CD4-positive, CD25-positive, alpha-beta regulatory T cell (primary cell): ENCODE measurements at regions not wholly inside any gene's neighbourhood (a gene's known extent, or its start where the extent isn't known, plus 50 kb on each side); places are given as distances from the start of the nearest gene placed in this dataset.
A peak's percentile ranks its signal among the peaks of the same experiment; 100 is the strongest.

ENCODE experiments used
- ATAC-seq, 2 donors: fragments of 150-1000 bp; cut with Tn5 transposase; one replicate each; pipeline ENCODE4 v1.10.0; 2021; ENCODE audit warnings: low read depth in 2 of 2, moderate number of reproducible peaks in 2 of 2, moderate library complexity in 1 of 2
- DNase-seq, 3 donors: peaks; one replicate each; pipeline versions ENCODE4 v3.0.0 to v3.0.0-alpha.2; 2012 to 2022; ENCODE audit warnings: mixed read lengths in 1 of 3
- H3K27ac ChIP-seq: one replicate; pipeline ENCODE4 v1.7.0; 2013; ENCODE audit warnings: mild to moderate bottlenecking, low read length; ENCODE audit not compliant: insufficient read depth, poor library complexity, severe bottlenecking
- H3K27me3 ChIP-seq: one replicate; pipeline ENCODE4 v1.7.0; 2013; ENCODE audit warnings: low read length; ENCODE audit not compliant: control insufficient read depth, insufficient read depth
- H3K36me3 ChIP-seq: one replicate; pipeline ENCODE4 v1.7.0; 2013; ENCODE audit warnings: mild to moderate bottlenecking, low read length, moderate library complexity; ENCODE audit not compliant: control insufficient read depth, insufficient read depth
- H3K4me1 ChIP-seq: 2 replicates; pipeline ENCODE4 v1.7.0; 2013; ENCODE audit warnings: mild to moderate bottlenecking, low read length; ENCODE audit not compliant: insufficient read depth, control insufficient read depth, poor library complexity, severe bottlenecking
- H3K4me3 ChIP-seq: one replicate; pipeline ENCODE4 v1.7.0; 2013; ENCODE audit warnings: low read depth, mild to moderate bottlenecking, low read length, moderate library complexity
- H3K9me3 ChIP-seq, 2 experiments: 1 replicate in 1 of 2; 2 replicates in 1 of 2; pipeline ENCODE4 v1.7.0; 2013; ENCODE audit warnings: low read length in 2 of 2, mild to moderate bottlenecking in 1 of 2, moderate library complexity in 1 of 2; ENCODE audit not compliant: control insufficient read depth in 2 of 2
- H3K27ac Mint-ChIP-seq, 3 donors: one replicate each; pipeline ENCODE4 v1.8.0; 2020 to 2022; ENCODE audit warnings: mild to moderate bottlenecking in 3 of 3, mixed read lengths in 3 of 3, moderate library complexity in 2 of 3
- H3K27me3 Mint-ChIP-seq: one replicate; pipeline ENCODE4 v1.8.0; 2022; ENCODE audit warnings: mild to moderate bottlenecking, mixed read lengths
- H3K36me3 Mint-ChIP-seq: one replicate; pipeline ENCODE4 v1.8.0; 2020; ENCODE audit warnings: mixed read lengths
- H3K4me1 Mint-ChIP-seq, 4 donors: one replicate each; pipeline ENCODE4 v1.8.0; 2020 to 2022; ENCODE audit warnings: mixed read lengths in 4 of 4, mild to moderate bottlenecking in 1 of 4
- H3K4me3 Mint-ChIP-seq, 4 donors: one replicate each; pipeline ENCODE4 v1.8.0; 2020 to 2022; ENCODE audit warnings: mild to moderate bottlenecking in 4 of 4, mixed read lengths in 4 of 4, moderate library complexity in 3 of 4
- H3K9me3 Mint-ChIP-seq, 7 donors: one replicate each; pipeline ENCODE4 v1.8.0; 2020 to 2022; ENCODE audit warnings: mixed read lengths in 7 of 7, mild to moderate bottlenecking in 3 of 7, moderate library complexity in 2 of 7

GRCh38 chr9:99335280-99335679 lies 113.2 kb downstream of the SEC61B start:
- H3K36me3 Mint-ChIP-seq, result no peaks in the 10 kb centered on the region
- no peaks in the 10 kb centered on the region for H3K4me1 ChIP-seq
- no peak overlapping the region for H3K4me3 Mint-ChIP-seq
- H3K27ac ChIP-seq, result no peak overlapping the region
- ATAC-seq (no peak), DNase-seq (peak in 1 of 3 donors; percentile 16)
- H3K9me3 ChIP-seq, result no peaks in the 10 kb centered on the region
- H3K9me3 Mint-ChIP-seq, result peaks cover 0 to 2% (median 0%) of the 10 kb centered on the region in 7 donors
- no peak overlapping the region for H3K27ac Mint-ChIP-seq
- H3K27me3 ChIP-seq, result peaks cover 3% of the 10 kb centered on the region
- peaks cover 11% of the 10 kb centered on the region for H3K27me3 Mint-ChIP-seq
- H3K4me3 ChIP-seq, result no peak overlapping the region
- peaks cover 0 to 8% (median 4%) of the 10 kb centered on the region in 4 donors for H3K4me1 Mint-ChIP-seq
- H3K36me3 ChIP-seq, result no peaks in the 10 kb centered on the region

GRCh38 chr9:99336005-99336404 lies 113.9 kb downstream of the SEC61B start:
- peaks cover 0 to 8% (median 4%) of the 10 kb centered on the region in 4 donors for H3K4me1 Mint-ChIP-seq
- H3K36me3 ChIP-seq, result no peaks in the 10 kb centered on the region
- H3K27ac Mint-ChIP-seq, result no peak overlapping the region
- no peak overlapping the region for H3K4me3 ChIP-seq
- H3K9me3 ChIP-seq, result no peaks in the 10 kb centered on the region
- no peaks in the 10 kb centered on the region for H3K36me3 Mint-ChIP-seq
- H3K4me1 ChIP-seq, result no peaks in the 10 kb centered on the region
- no peak overlapping the region for H3K27ac ChIP-seq
- H3K4me3 Mint-ChIP-seq, result no peak overlapping the region
- H3K9me3 Mint-ChIP-seq, result peaks cover 0 to 2% (median 0%) of the 10 kb centered on the region in 7 donors
- peaks cover 3% of the 10 kb centered on the region for H3K27me3 ChIP-seq
- H3K27me3 Mint-ChIP-seq, result peaks cover 12% of the 10 kb centered on the region
- DNase-seq (no peak), ATAC-seq (no peak)

- H3K4me1 Mint-ChIP-seq, result peaks cover 0 to 8% (median 4%) of the 10 kb centered on the region in 4 donors
- H3K36me3 Mint-ChIP-seq, result no peaks in the 10 kb centered on the region
- no peak for ATAC-seq
- no peak overlapping the region for H3K4me3 Mint-ChIP-seq
- H3K9me3 ChIP-seq, result no peaks in the 10 kb centered on the region
- H3K4me3 ChIP-seq, result no peak overlapping the region
- H3K27me3 ChIP-seq, result peaks cover 3% of the 10 kb centered on the region
- no peaks in the 10 kb centered on the region for H3K36me3 ChIP-seq
- DNase-seq, result no peak
- H3K4me1 ChIP-seq, result no peaks in the 10 kb centered on the region
- H3K27ac Mint-ChIP-seq, result no peak overlapping the region
- peaks cover 15% of the 10 kb centered on the region for H3K27me3 Mint-ChIP-seq
- H3K27ac ChIP-seq, result no peak overlapping the region
- peaks cover 0 to 2% (median 0%) of the 10 kb centered on the region in 7 donors for H3K9me3 Mint-ChIP-seq
These were observed 114.4 kb downstream of the SEC61B start for GRCh38 chr9:99336531-99336930.

- DNase-seq, result no peak
- Mint-ChIP-seq H3K9me3 (peaks cover 0 to 2% (median 0%) of the 10 kb centered on the region in 7 donors), H3K27ac (no peak overlapping the region), H3K36me3 (no peaks in the 10 kb centered on the region), H3K4me1 (peaks cover 0 to 2% (median under 1%) of the 10 kb centered on the region in 4 donors), H3K4me3 (no peak overlapping the region), H3K27me3 (peaks cover 14% of the 10 kb centered on the region)
- Histone ChIP-seq H3K27me3 (peaks cover 3% of the 10 kb centered on the region), H3K4me3 (no peak overlapping the region), H3K36me3 (no peaks in the 10 kb centered on the region), H3K9me3 (no peaks in the 10 kb centered on the region), H3K27ac (no peak overlapping the region), H3K4me1 (no peaks in the 10 kb centered on the region)
- ATAC-seq, result no peak
These were observed 118.2 kb downstream of the SEC61B start for GRCh38 chr9:99340281-99340680.

GRCh38 chr9:99341686-99342085 lies 119.6 kb downstream of the SEC61B start:
- Mint-ChIP-seq H3K36me3 (no peaks in the 10 kb centered on the region), H3K9me3 (peaks cover 0 to 2% (median 0%) of the 10 kb centered on the region in 7 donors), H3K4me3 (no peak overlapping the region), H3K4me1 (no peaks in the 10 kb centered on the region), H3K27ac (peak overlapping the region in 1 of 3 donors; percentile 15), H3K27me3 (peaks cover 14% of the 10 kb centered on the region)
- H3K4me3 ChIP-seq, result no peak overlapping the region
- H3K4me1 ChIP-seq, result no peaks in the 10 kb centered on the region
- DNase-seq (no peak), ATAC-seq (no peak)
- H3K36me3 ChIP-seq, result no peaks in the 10 kb centered on the region
- H3K27me3 ChIP-seq, result peaks cover 4% of the 10 kb centered on the region
- no peak overlapping the region for H3K27ac ChIP-seq
- H3K9me3 ChIP-seq, result no peaks in the 10 kb centered on the region

- Mint-ChIP-seq H3K36me3 (no peaks in the 10 kb centered on the region), H3K4me3 (no peak overlapping the region), H3K27me3 (peaks cover 10% of the 10 kb centered on the region), H3K4me1 (no peaks in the 10 kb centered on the region), H3K27ac (no peak overlapping the region), H3K9me3 (peaks cover 0 to 2% (median 0%) of the 10 kb centered on the region in 7 donors)
- Histone ChIP-seq H3K4me1 (no peaks in the 10 kb centered on the region), H3K4me3 (no peak overlapping the region), H3K27me3 (peaks cover 2% of the 10 kb centered on the region), H3K36me3 (no peaks in the 10 kb centered on the region), H3K27ac (no peak overlapping the region), H3K9me3 (no peaks in the 10 kb centered on the region)
- no peak for ATAC-seq
- DNase-seq, result no peak
These were observed 123.4 kb downstream of the SEC61B start for GRCh38 chr9:99345451-99345850.

GRCh38 chr9:99345942-99346341 lies 123.9 kb downstream of the SEC61B start:
- Histone ChIP-seq H3K9me3 (no peaks in the 10 kb centered on the region), H3K4me3 (no peak overlapping the region), H3K27me3 (peaks cover 2% of the 10 kb centered on the region), H3K36me3 (no peaks in the 10 kb centered on the region), H3K4me1 (no peaks in the 10 kb centered on the region), H3K27ac (no peak overlapping the region)
- peaks cover 10% of the 10 kb centered on the region for H3K27me3 Mint-ChIP-seq
- H3K36me3 Mint-ChIP-seq, result no peaks in the 10 kb centered on the region
- H3K4me1 Mint-ChIP-seq, result no peaks in the 10 kb centered on the region
- DNase-seq, result no peak
- peaks cover 0 to 2% (median 0%) of the 10 kb centered on the region in 7 donors for H3K9me3 Mint-ChIP-seq
- H3K4me3 Mint-ChIP-seq, result no peak overlapping the region
- no peak for ATAC-seq
- H3K27ac Mint-ChIP-seq, result no peak overlapping the region

- DNase-seq (no peak), ATAC-seq (no peak)
- no peaks in the 10 kb centered on the region for H3K36me3 ChIP-seq
- H3K27me3 ChIP-seq, result peaks cover 2% of the 10 kb centered on the region
- no peak overlapping the region for H3K4me3 Mint-ChIP-seq
- no peaks in the 10 kb centered on the region for H3K4me1 Mint-ChIP-seq
- no peaks in the 10 kb centered on the region for H3K4me1 ChIP-seq
- H3K4me3 ChIP-seq, result no peak overlapping the region
- no peaks in the 10 kb centered on the region for H3K9me3 ChIP-seq
- peaks cover 4% of the 10 kb centered on the region for H3K27me3 Mint-ChIP-seq
- no peaks in the 10 kb centered on the region for H3K9me3 Mint-ChIP-seq
- H3K36me3 Mint-ChIP-seq, result no peaks in the 10 kb centered on the region
- no peak overlapping the region for H3K27ac Mint-ChIP-seq
- H3K27ac ChIP-seq, result no peak overlapping the region
These were observed 125.5 kb downstream of the SEC61B start for GRCh38 chr9:99347568-99347967.
